ENCODE measurements at regions not wholly inside any gene's neighbourhood (a gene's known extent, or its start where the extent isn't known, plus 50 kb on each side); places are given as distances from the start of the nearest gene placed in this dataset.

GRCh38 chr11:116276051-116277044 is 496.4 kb downstream of the BUD13 start:
- in situ Hi-C loops (cut with MboI; ENCODE audit: low sequenced_read_pairs in 4 of 4) = loop anchor here in 2 of 4 donors (10.0 kb wide), 2 partner anchors 942 to 952 kb away; no protein-coding TSS in a partner anchor
- intact Hi-C loops (cut with DNase I; ENCODE audit: low total_unique reads) = loop anchor here (1.0 kb wide), 1 partner anchor 952 kb away; no protein-coding TSS in a partner anchor
- H3K4me3 ChIP-seq = peak overlapping the region in 3 of 4 donors; percentile 19 to 47 (median 31)
- TF ChIP-seq POLR2A (IDR thresholded peaks at IDR 0.05) = no peak
- TF ChIP-seq CTCF (IDR thresholded peaks at IDR 0.05 in 4 of 5, conservative IDR thresholded peaks at IDR 0.05 in 1 of 5) = peak; percentile 64 to 96 (median 87)
- H3K36me3 ChIP-seq = no peaks in the 10 kb centered on the region
- H3K4me1 ChIP-seq = no peaks in the 10 kb centered on the region
- DNase-seq (peak in 1 of 2 donors; percentile 52), ATAC-seq (peak in 1 of 2 donors; percentile 69)
- H3K9me3 ChIP-seq = no peaks in the 10 kb centered on the region
- H3K27me3 ChIP-seq = no peaks in the 10 kb centered on the region
- H3K27ac ChIP-seq = no peak overlapping the region

GRCh38 chr11:116275635-116276034 is 497.2 kb downstream of the BUD13 start:
- Histone ChIP-seq H3K27me3 (no peaks in the 10 kb centered on the region), H3K4me1 (no peaks in the 10 kb centered on the region), H3K27ac (no peak overlapping the region), H3K9me3 (no peaks in the 10 kb centered on the region), H3K36me3 (no peaks in the 10 kb centered on the region), H3K4me3 (no peak overlapping the region)
- no peak for DNase-seq
- intact Hi-C loops (cut with DNase I; ENCODE audit: low total_unique reads) = loop anchor here (1.0 kb wide), 1 partner anchor 951 kb away; no protein-coding TSS in a partner anchor
- in situ Hi-C loops (cut with MboI; ENCODE audit: low sequenced_read_pairs in 4 of 4) = loop anchor here in 2 of 4 donors (10.0 kb wide), 2 partner anchors 941 to 951 kb away; no protein-coding TSS in a partner anchor
- ATAC-seq = no peak
- TF ChIP-seq POLR2A (IDR thresholded peaks at IDR 0.05) (no peak), CTCF (IDR thresholded peaks at IDR 0.05 in 4 of 5, conservative IDR thresholded peaks at IDR 0.05 in 1 of 5) (no peak)

GRCh38 chr11:116274521-116274920 is 498.3 kb downstream of the BUD13 start:
- no peak for TF ChIP-seq CTCF (IDR thresholded peaks at IDR 0.05 in 4 of 5, conservative IDR thresholded peaks at IDR 0.05 in 1 of 5)
- no peak for TF ChIP-seq POLR2A (IDR thresholded peaks at IDR 0.05)
- intact Hi-C loops (cut with DNase I; ENCODE audit: low total_unique reads) (no loop called here), in situ Hi-C loops (cut with MboI; ENCODE audit: low sequenced_read_pairs in 4 of 4) (loop anchor here in 3 of 4 donors (10.0 to 25.0 kb wide), 3 partner anchors 937 to 950 kb away; no protein-coding TSS in a partner anchor)
- DNase-seq = no peak
- no peak overlapping the region for H3K4me3 ChIP-seq
- no peak overlapping the region for H3K27ac ChIP-seq
- H3K27me3 ChIP-seq = no peaks in the 10 kb centered on the region
- ATAC-seq = no peak
- H3K36me3 ChIP-seq = no peaks in the 10 kb centered on the region
- no peaks in the 10 kb centered on the region for H3K4me1 ChIP-seq
- H3K9me3 ChIP-seq = no peaks in the 10 kb centered on the region

- in situ Hi-C loops (cut with MboI; ENCODE audit: low sequenced_read_pairs in 4 of 4) = loop anchor here in 3 of 4 donors (10.0 to 25.0 kb wide), 3 partner anchors 935 to 947 kb away; no protein-coding TSS in a partner anchor
- H3K27me3 ChIP-seq = no peaks in the 10 kb centered on the region
- H3K4me3 ChIP-seq = no peak overlapping the region
- no peaks in the 10 kb centered on the region for H3K9me3 ChIP-seq
- no peak for DNase-seq
- no peaks in the 10 kb centered on the region for H3K36me3 ChIP-seq
- ATAC-seq = no peak
- no peaks in the 10 kb centered on the region for H3K4me1 ChIP-seq
- intact Hi-C loops (cut with DNase I; ENCODE audit: low total_unique reads) = no loop called here
- no peak overlapping the region for H3K27ac ChIP-seq
- TF ChIP-seq POLR2A (IDR thresholded peaks at IDR 0.05) (no peak), CTCF (IDR thresholded peaks at IDR 0.05 in 4 of 5, conservative IDR thresholded peaks at IDR 0.05 in 1 of 5) (no peak)
These were observed 500.5 kb downstream of the BUD13 start for GRCh38 chr11:116272181-116272789.

Data from gastrocnemius medialis (tissue), 4 donors.